GM13977 (cell line): ENCODE measurements at regions not wholly inside any gene's neighbourhood (a gene's known extent, or its start where the extent isn't known, plus 50 kb on each side); places are given as distances from the start of the nearest gene placed in this dataset.

ENCODE experiments used
- DNase-seq: peaks from one replicate; pipeline ENCODE4 v3.0.0; 2012; ENCODE audit warnings: low spot score
- in situ Hi-C: fragments of 300-500 bp; cut with MboI; formaldehyde crosslinking; loops from one replicate; pipeline ENCODE4 v1.12.0; 2022; ENCODE audit warnings: low sequenced_read_pairs, low pct_unique_long_range_greater_than_20kb, mixed read lengths, inconsistent platforms; ENCODE audit not compliant: unreplicated experiment
- TF ChIP-seq, protein P1 (sequence below): IDR thresholded peaks from 2 replicates; pipeline ENCODE4 v1.5.1; 2012; ENCODE audit warnings: mild to moderate bottlenecking, control low read depth; ENCODE audit not compliant: insufficient read depth; ENCODE audit errors: extremely low read depth, missing control alignments

DNA sequence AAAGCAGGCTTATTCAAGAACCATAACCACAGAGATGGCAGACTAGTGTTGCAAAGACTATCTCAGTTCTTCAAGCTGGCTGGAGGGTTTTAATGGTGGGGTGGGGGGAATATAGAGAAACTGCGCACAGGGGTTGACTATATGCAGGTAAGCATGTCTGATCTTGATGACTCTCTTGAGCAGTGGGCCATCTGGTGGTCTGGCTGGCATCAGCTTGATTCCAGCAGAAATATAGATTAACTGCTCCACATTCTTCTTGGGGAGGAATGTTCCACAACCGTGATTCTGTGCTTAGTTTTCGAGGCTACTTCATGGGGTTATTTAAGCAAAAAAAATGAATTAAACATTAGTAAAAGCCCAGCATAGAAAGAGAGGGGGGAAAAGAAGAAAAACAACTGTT lies 158.8 kb upstream of the PGR start:
- DNase-seq = no peak
- TF ChIP-seq, protein P1, sequence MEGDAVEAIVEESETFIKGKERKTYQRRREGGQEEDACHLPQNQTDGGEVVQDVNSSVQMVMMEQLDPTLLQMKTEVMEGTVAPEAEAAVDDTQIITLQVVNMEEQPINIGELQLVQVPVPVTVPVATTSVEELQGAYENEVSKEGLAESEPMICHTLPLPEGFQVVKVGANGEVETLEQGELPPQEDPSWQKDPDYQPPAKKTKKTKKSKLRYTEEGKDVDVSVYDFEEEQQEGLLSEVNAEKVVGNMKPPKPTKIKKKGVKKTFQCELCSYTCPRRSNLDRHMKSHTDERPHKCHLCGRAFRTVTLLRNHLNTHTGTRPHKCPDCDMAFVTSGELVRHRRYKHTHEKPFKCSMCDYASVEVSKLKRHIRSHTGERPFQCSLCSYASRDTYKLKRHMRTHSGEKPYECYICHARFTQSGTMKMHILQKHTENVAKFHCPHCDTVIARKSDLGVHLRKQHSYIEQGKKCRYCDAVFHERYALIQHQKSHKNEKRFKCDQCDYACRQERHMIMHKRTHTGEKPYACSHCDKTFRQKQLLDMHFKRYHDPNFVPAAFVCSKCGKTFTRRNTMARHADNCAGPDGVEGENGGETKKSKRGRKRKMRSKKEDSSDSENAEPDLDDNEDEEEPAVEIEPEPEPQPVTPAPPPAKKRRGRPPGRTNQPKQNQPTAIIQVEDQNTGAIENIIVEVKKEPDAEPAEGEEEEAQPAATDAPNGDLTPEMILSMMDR = no peak
- in situ Hi-C loops = no loop called here

DNA sequence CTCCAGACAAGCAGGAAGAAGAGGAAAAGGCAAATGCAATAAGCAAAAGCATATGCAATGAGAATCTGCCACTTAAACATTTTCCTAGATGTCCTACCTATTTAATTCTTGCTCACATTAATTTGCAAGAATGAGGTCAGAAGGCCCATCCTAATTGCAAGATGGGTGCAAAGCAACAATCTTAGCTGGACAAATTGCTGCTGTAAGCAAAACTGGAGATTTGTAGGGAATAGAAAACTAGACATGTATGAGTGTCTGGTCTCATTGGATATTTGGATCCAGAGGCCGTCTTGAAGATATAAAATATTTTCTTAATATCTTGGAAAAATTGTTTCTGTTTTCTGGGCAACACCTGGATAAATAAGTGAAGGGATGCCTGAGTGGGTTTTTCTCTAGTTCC lies 150.1 kb upstream of the PGR start:
- TF ChIP-seq, protein P1 = no peak
- no peak for DNase-seq
- in situ Hi-C loops = no loop called here

- DNase-seq = no peak
- in situ Hi-C loops = no loop called here
These were observed 148.7 kb upstream of the PGR start for GRCh38 chr11:101278286-101278685.

DNA sequence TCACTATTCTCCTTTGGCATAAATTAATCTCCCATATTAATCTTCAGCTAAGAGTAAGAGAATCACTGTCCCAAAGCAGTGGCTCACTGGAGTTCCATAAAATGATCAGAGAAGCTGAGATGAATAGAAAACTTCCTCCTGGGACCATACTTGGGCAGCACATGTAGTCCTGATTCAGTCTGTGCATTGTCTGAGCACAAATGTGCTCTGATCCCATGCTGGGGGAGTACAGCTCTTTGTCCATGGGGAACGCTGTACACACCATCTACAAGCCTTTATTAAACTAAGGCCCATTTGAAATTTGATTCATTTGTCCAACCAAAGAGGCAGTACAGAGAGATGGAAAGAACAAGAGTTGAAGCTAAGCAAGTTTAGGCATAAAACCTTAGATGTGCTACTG lies 147.4 kb upstream of the PGR start:
- in situ Hi-C loops = no loop called here
- DNase-seq = no peak
- TF ChIP-seq, protein P1 = no peak

More at GRCh38 chr11:101278286-101278685, 148.7 kb upstream of the PGR start:
- TF ChIP-seq, protein P1 = no peak

- TF ChIP-seq, protein P1 = no peak
- DNase-seq = no peak
- in situ Hi-C loops = no loop called here
These were observed 140.5 kb upstream of the PGR start for GRCh38 chr11:101269990-101270660.

GRCh38 chr11:101269390-101269789 lies 139.8 kb upstream of the PGR start:
- TF ChIP-seq, protein P1 = no peak
- in situ Hi-C loops = no loop called here
- no peak for DNase-seq
